ENCODE measurements at regions not wholly inside any gene's neighbourhood (a gene's known extent, or its start where the extent isn't known, plus 50 kb on each side); places are given as distances from the start of the nearest gene placed in this dataset.

- H3K36me3 Mint-ChIP-seq = peaks cover 2% of the 10 kb centered on the region
- no peak overlapping the region for H3K27ac Mint-ChIP-seq
- H3K9me3 Mint-ChIP-seq = peaks cover 3 to 5% (median 4%) of the 10 kb centered on the region in 3 donors
- H3K4me3 Mint-ChIP-seq = no peak overlapping the region
- peaks cover 0 to 2% (median 0%) of the 10 kb centered on the region in 3 donors for H3K4me1 Mint-ChIP-seq
- peaks cover 8% of the 10 kb centered on the region for H3K27me3 Mint-ChIP-seq
These were observed 158.7 kb upstream of the ATP6AP2 start for GRCh38 chrX:40422021-40422420.

GRCh38 chrX:40420899-40421729, 159.7 kb upstream of the ATP6AP2 start:
- H3K36me3 Mint-ChIP-seq = no peaks in the 10 kb centered on the region
- H3K27ac Mint-ChIP-seq = no peak overlapping the region
- no peak overlapping the region for H3K4me3 Mint-ChIP-seq
- peaks cover 3 to 4% (median 3%) of the 10 kb centered on the region in 3 donors for H3K9me3 Mint-ChIP-seq
- no peaks in the 10 kb centered on the region for H3K4me1 Mint-ChIP-seq
- peaks cover 8% of the 10 kb centered on the region for H3K27me3 Mint-ChIP-seq

- Mint-ChIP-seq H3K27ac (no peak overlapping the region), H3K4me3 (no peak overlapping the region), H3K27me3 (peaks cover 6% of the 10 kb centered on the region), H3K4me1 (no peaks in the 10 kb centered on the region), H3K36me3 (no peaks in the 10 kb centered on the region), H3K9me3 (peaks cover under 1 to 3% (median 2%) of the 10 kb centered on the region in 3 donors)
These were observed 162.0 kb upstream of the ATP6AP2 start for GRCh38 chrX:40418813-40419195.

- H3K4me3 Mint-ChIP-seq = no peak overlapping the region
- no peaks in the 10 kb centered on the region for H3K4me1 Mint-ChIP-seq
- no peak overlapping the region for H3K27ac Mint-ChIP-seq
- no peaks in the 10 kb centered on the region for H3K36me3 Mint-ChIP-seq
- H3K27me3 Mint-ChIP-seq = peaks cover 6% of the 10 kb centered on the region
- peaks cover 0 to 3% (median 2%) of the 10 kb centered on the region in 3 donors for H3K9me3 Mint-ChIP-seq
These were observed 162.5 kb upstream of the ATP6AP2 start for GRCh38 chrX:40418146-40418812.

GRCh38 chrX:40415675-40416074, 165.1 kb upstream of the ATP6AP2 start:
- peaks cover 0 to 3% (median 2%) of the 10 kb centered on the region in 3 donors for H3K9me3 Mint-ChIP-seq
- no peak overlapping the region for H3K4me3 Mint-ChIP-seq
- no peaks in the 10 kb centered on the region for H3K4me1 Mint-ChIP-seq
- no peak overlapping the region for H3K27ac Mint-ChIP-seq
- H3K27me3 Mint-ChIP-seq = peaks cover 4% of the 10 kb centered on the region
- H3K36me3 Mint-ChIP-seq = no peaks in the 10 kb centered on the region

GRCh38 chrX:40414335-40414734, 166.4 kb upstream of the ATP6AP2 start:
- H3K9me3 Mint-ChIP-seq = peaks cover 3 to 10% (median 6%) of the 10 kb centered on the region in 3 donors
- peaks cover 5% of the 10 kb centered on the region for H3K27me3 Mint-ChIP-seq
- H3K4me3 Mint-ChIP-seq = no peak overlapping the region
- H3K4me1 Mint-ChIP-seq = no peaks in the 10 kb centered on the region
- no peak overlapping the region for H3K27ac Mint-ChIP-seq
- H3K36me3 Mint-ChIP-seq = peaks cover 3% of the 10 kb centered on the region

GRCh38 chrX:40411340-40412111, 169.2 kb upstream of the ATP6AP2 start:
- no peak overlapping the region for H3K27ac Mint-ChIP-seq
- peaks cover 2% of the 10 kb centered on the region for H3K27me3 Mint-ChIP-seq
- no peak overlapping the region for H3K4me3 Mint-ChIP-seq
- peaks cover 0 to 3% (median 2%) of the 10 kb centered on the region in 3 donors for H3K4me1 Mint-ChIP-seq
- peaks cover 5 to 24% (median 11%) of the 10 kb centered on the region in 3 donors for H3K9me3 Mint-ChIP-seq
- peaks cover 3% of the 10 kb centered on the region for H3K36me3 Mint-ChIP-seq

GRCh38 chrX:40410859-40411258, 169.9 kb upstream of the ATP6AP2 start:
- Mint-ChIP-seq H3K27me3 (peaks cover 2% of the 10 kb centered on the region), H3K9me3 (peaks cover 5 to 24% (median 11%) of the 10 kb centered on the region in 3 donors), H3K4me1 (peaks cover 0 to 9% (median 4%) of the 10 kb centered on the region in 3 donors), H3K4me3 (no peak overlapping the region), H3K36me3 (peaks cover 3% of the 10 kb centered on the region), H3K27ac (no peak overlapping the region)

GRCh38 chrX:40406330-40406859, 174.4 kb upstream of the ATP6AP2 start:
- peaks cover 5 to 24% (median 11%) of the 10 kb centered on the region in 3 donors for H3K9me3 Mint-ChIP-seq
- H3K36me3 Mint-ChIP-seq = peaks cover 3% of the 10 kb centered on the region
- peaks cover 2% of the 10 kb centered on the region for H3K27me3 Mint-ChIP-seq
- peak overlapping the region in 1 of 3 donors; percentile 8 for H3K27ac Mint-ChIP-seq
- H3K4me1 Mint-ChIP-seq = peaks cover 0 to 9% (median 4%) of the 10 kb centered on the region in 3 donors
- no peak overlapping the region for H3K4me3 Mint-ChIP-seq

GRCh38 chrX:40405399-40405798, 175.4 kb upstream of the ATP6AP2 start:
- Mint-ChIP-seq H3K9me3 (peaks cover 3 to 21% (median 11%) of the 10 kb centered on the region in 3 donors), H3K27ac (no peak overlapping the region), H3K27me3 (no peaks in the 10 kb centered on the region), H3K4me3 (no peak overlapping the region), H3K4me1 (peaks cover 0 to 9% (median 4%) of the 10 kb centered on the region in 3 donors), H3K36me3 (peaks cover 3% of the 10 kb centered on the region)

- no peaks in the 10 kb centered on the region for H3K36me3 Mint-ChIP-seq
- no peak overlapping the region for H3K27ac Mint-ChIP-seq
These were observed 177.0 kb upstream of the ATP6AP2 start for GRCh38 chrX:40403757-40404156.

GRCh38 chrX:40402831-40403533, 177.8 kb upstream of the ATP6AP2 start:
- Mint-ChIP-seq H3K36me3 (no peaks in the 10 kb centered on the region), H3K4me1 (peaks cover 0 to 9% (median 4%) of the 10 kb centered on the region in 3 donors), H3K4me3 (no peak overlapping the region), H3K27ac (no peak overlapping the region), H3K9me3 (peaks cover 0 to 2% (median 0%) of the 10 kb centered on the region in 3 donors), H3K27me3 (no peaks in the 10 kb centered on the region)

More at GRCh38 chrX:40403757-40404156, 177.0 kb upstream of the ATP6AP2 start:
- Mint-ChIP-seq H3K4me1 (peaks cover 0 to 9% (median 4%) of the 10 kb centered on the region in 3 donors), H3K9me3 (peaks cover 2 to 10% (median 2%) of the 10 kb centered on the region in 3 donors), H3K27me3 (no peaks in the 10 kb centered on the region), H3K4me3 (no peak overlapping the region)

- Mint-ChIP-seq H3K4me1 (no peaks in the 10 kb centered on the region), H3K9me3 (peaks cover 0 to 8% (median 1%) of the 10 kb centered on the region in 3 donors), H3K27ac (no peak overlapping the region), H3K36me3 (no peaks in the 10 kb centered on the region), H3K27me3 (no peaks in the 10 kb centered on the region), H3K4me3 (no peak overlapping the region)
These were observed 185.7 kb upstream of the ATP6AP2 start for GRCh38 chrX:40395102-40395501.

- H3K27me3 Mint-ChIP-seq = no peaks in the 10 kb centered on the region
- peaks cover 0 to 8% (median 1%) of the 10 kb centered on the region in 3 donors for H3K9me3 Mint-ChIP-seq
- no peaks in the 10 kb centered on the region for H3K36me3 Mint-ChIP-seq
- H3K4me1 Mint-ChIP-seq = no peaks in the 10 kb centered on the region
- H3K27ac Mint-ChIP-seq = no peak overlapping the region
- H3K4me3 Mint-ChIP-seq = no peak overlapping the region
These were observed 186.5 kb upstream of the ATP6AP2 start for GRCh38 chrX:40394302-40394701.
